GM23338 (cell line): ENCODE measurements at regions not wholly inside any gene's neighbourhood (a gene's known extent, or its start where the extent isn't known, plus 50 kb on each side); places are given as distances from the start of the nearest gene placed in this dataset.
A peak's percentile ranks its signal among the peaks of the same experiment; 100 is the strongest.

Experiments
- ATAC-seq: fragments of 200-7000 bp; cut with Tn5 transposase; 3 replicates; pipeline ENCODE4 v1.9.1; 2020
- DNase-seq: peaks from one replicate; pipeline ENCODE4 v3.0.0-alpha.2; 2015; ENCODE audit warnings: low spot score
- H2AFZ ChIP-seq: fragments of 200-600 bp; sonication (generic); 2 replicates; pipeline ENCODE4 v1.8.0; 2016; ENCODE audit warnings: antibody characterized with exemption, mild to moderate bottlenecking, moderate library complexity
- H3F3A ChIP-seq: fragments of 200-600 bp; sonication (generic); replicated peaks from 2 replicates; pipeline ENCODE4 v1.8.0; 2017; ENCODE audit warnings: antibody characterized with exemption, mixed run types, low read depth
- H3K27ac ChIP-seq: fragments of 200-600 bp; sonication (generic); 2 replicates; pipeline ENCODE4 v1.6.1; 2016; ENCODE audit warnings: low read depth
- H3K27me3 ChIP-seq: fragments of 200-600 bp; sonication (generic); 2 replicates; pipeline ENCODE4 v1.8.0; 2016; ENCODE audit warnings: mild to moderate bottlenecking, mixed run types, moderate library complexity; ENCODE audit not compliant: insufficient read depth
- H3K36me3 ChIP-seq: fragments of 200-600 bp; sonication (generic); 2 replicates; pipeline ENCODE4 v1.8.0; 2016; ENCODE audit warnings: mild to moderate bottlenecking; ENCODE audit not compliant: insufficient read depth
- H3K4me1 ChIP-seq: fragments of 200-600 bp; sonication (generic); 2 replicates; pipeline ENCODE4 v1.8.0; 2016; ENCODE audit warnings: mild to moderate bottlenecking, moderate library complexity; ENCODE audit not compliant: insufficient read depth
- H3K4me2 ChIP-seq: fragments of 200-600 bp; sonication (generic); 2 replicates; pipeline ENCODE4 v1.7.1; 2017; ENCODE audit warnings: mixed run types
- H3K4me3 ChIP-seq: fragments of 200-600 bp; sonication (generic); 2 replicates; pipeline ENCODE4 v1.6.1; 2016; ENCODE audit warnings: mixed run types
- H3K79me2 ChIP-seq: fragments of 200-600 bp; sonication (generic); replicated peaks from 2 replicates; pipeline ENCODE4 v1.8.0; 2017; ENCODE audit warnings: mild to moderate bottlenecking; ENCODE audit not compliant: insufficient read depth
- H3K9me2 ChIP-seq: fragments of 200-600 bp; sonication (generic); 2 replicates; pipeline ENCODE4 v1.8.0; 2017; ENCODE audit not compliant: insufficient read depth
- H4K20me1 ChIP-seq: fragments of 200-600 bp; sonication (generic); replicated peaks from 2 replicates; pipeline ENCODE4 v1.8.0; 2017; ENCODE audit warnings: mild to moderate bottlenecking; ENCODE audit not compliant: insufficient read depth
- H3K27ac Mint-ChIP-seq: 2 replicates; pipeline ENCODE4 v1.8.0; 2020; ENCODE audit warnings: inconsistent platforms, mild to moderate bottlenecking, moderate library complexity, mixed read lengths
- H3K27me3 Mint-ChIP-seq: 3 replicates; pipeline ENCODE4 v1.8.0; 2022; ENCODE audit warnings: low read depth, mild to moderate bottlenecking, moderate library complexity, mixed read lengths, inconsistent platforms; ENCODE audit not compliant: insufficient read depth, poor library complexity
- H3K36me3 Mint-ChIP-seq: 3 replicates; pipeline ENCODE4 v1.8.0; 2021; ENCODE audit warnings: low read depth, mild to moderate bottlenecking, inconsistent platforms, moderate library complexity, mixed read lengths
- H3K4me1 Mint-ChIP-seq: 3 replicates; pipeline ENCODE4 v1.8.0; 2020; ENCODE audit warnings: mild to moderate bottlenecking, inconsistent platforms, mixed read lengths
- H3K4me3 Mint-ChIP-seq: 3 replicates; pipeline ENCODE4 v1.8.0; 2021; ENCODE audit warnings: moderate library complexity, mild to moderate bottlenecking, inconsistent platforms, mixed read lengths
- H3K9me3 Mint-ChIP-seq: 3 replicates; pipeline ENCODE4 v1.8.0; 2020; ENCODE audit warnings: moderate library complexity, mild to moderate bottlenecking, inconsistent platforms, mixed read lengths
- EZH2phosphoT487 ChIP-seq: fragments of 200-600 bp; sonication (generic); IDR thresholded peaks from one replicate; pipeline ENCODE4 v1.8.1; 2018; ENCODE audit warnings: antibody characterized with exemption; ENCODE audit not compliant: unreplicated experiment
- NANOG ChIP-seq: IDR thresholded peaks from 2 replicates; pipeline ENCODE4 v1.6.1; 2016; ENCODE audit warnings: antibody characterized with exemption, borderline replicate concordance
- POLR2AphosphoS5 ChIP-seq: IDR thresholded peaks from 2 replicates; pipeline ENCODE4 v1.6.1; 2016; ENCODE audit warnings: antibody characterized with exemption, low read depth
- STAT1 ChIP-seq: IDR thresholded peaks from one replicate; pipeline ENCODE4 v1.6.1; 2016; ENCODE audit warnings: antibody characterized with exemption; ENCODE audit not compliant: unreplicated experiment
- ZNF114 ChIP-seq: fragments of 250-450 bp; sonication (Bioruptor Pico); IDR thresholded peaks from 2 replicates; pipeline ENCODE4 v1.5.0; 2020; ENCODE audit warnings: mild to moderate bottlenecking, moderate library complexity
- ZNF331 ChIP-seq: fragments of 250-450 bp; sonication (Bioruptor Pico); IDR thresholded peaks from 2 replicates; pipeline ENCODE4 v1.5.0; 2020; ENCODE audit warnings: low read depth, mild to moderate bottlenecking, moderate library complexity
- TF ChIP-seq, protein P1 (sequence below), 2 experiments: fragments of 200-600 bp in 1 of 2; sonication (generic) in 1 of 2; conservative IDR thresholded peaks; 2 replicates each; pipeline versions ENCODE4 v1.5.1 to v1.6.1; 2016 to 2017; ENCODE audit warnings: antibody characterized with exemption in 2 of 2, low read depth in 2 of 2, mild to moderate bottlenecking in 2 of 2, moderate library complexity in 1 of 2
- TF ChIP-seq, protein P2 (sequence below): IDR thresholded peaks from one replicate; pipeline ENCODE4 v1.6.1; 2018; ENCODE audit warnings: antibody characterized with exemption; ENCODE audit not compliant: unreplicated experiment
- TF ChIP-seq, protein P3 (sequence below): fragments of 250-450 bp; sonication (Bioruptor Pico); IDR thresholded peaks from 2 replicates; pipeline ENCODE4 v1.5.0; 2020; ENCODE audit warnings: mild to moderate bottlenecking, moderate library complexity

DNA sequence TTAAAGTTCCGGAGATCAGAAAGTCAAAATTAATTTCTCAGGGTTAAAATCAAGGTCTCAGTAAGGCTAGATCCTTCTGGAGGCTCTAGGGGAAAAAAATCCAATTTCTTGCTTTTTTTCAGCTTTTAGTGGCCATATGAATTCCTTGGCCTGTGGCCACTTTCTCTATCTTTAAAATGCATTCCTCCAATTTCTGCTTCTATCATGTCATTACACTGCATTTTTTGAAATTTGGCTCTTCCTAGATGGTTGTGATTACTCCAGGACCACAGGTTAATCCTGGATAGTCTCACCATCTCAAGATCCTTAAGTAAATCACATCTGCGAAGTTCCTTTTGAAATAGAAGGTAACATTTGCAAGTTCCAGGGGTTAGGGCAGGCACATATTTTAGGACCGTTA, 1294.9 kb upstream of the CITED2 start (continued):
- TF ChIP-seq ZNF114 (CRISPR knock-in tag) = no peak
- no peak for TF ChIP-seq STAT1
- TF ChIP-seq NANOG = no peak

DNA sequence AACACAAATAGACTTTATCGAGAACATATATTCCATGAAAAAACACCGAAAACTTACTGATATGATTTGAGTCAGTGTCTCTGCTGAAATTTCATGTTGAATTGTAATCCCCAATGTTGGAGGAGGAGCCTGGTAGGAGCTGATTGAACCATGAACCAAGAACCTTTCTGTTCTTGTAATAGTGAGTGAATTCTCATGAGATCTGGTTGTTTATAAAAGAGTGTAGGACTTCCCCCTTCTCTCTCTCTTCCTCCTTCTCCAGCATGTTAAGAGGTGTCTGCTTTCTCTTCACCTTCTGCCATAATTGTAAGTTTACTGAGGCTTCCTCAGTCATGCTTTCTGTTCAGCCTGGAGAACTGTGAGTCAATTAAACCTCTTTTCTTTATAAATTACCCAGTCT, 1289.3 kb upstream of the CITED2 start:
- Mint-ChIP-seq H3K4me3 (no peak overlapping the region), H3K36me3 (no peaks in the 10 kb centered on the region), H3K4me1 (no peaks in the 10 kb centered on the region), H3K27ac (no peak overlapping the region), H3K27me3 (no peaks in the 10 kb centered on the region), H3K9me3 (no peaks in the 10 kb centered on the region)
- DNase-seq (no peak), ATAC-seq (no peak)
- H4K20me1 ChIP-seq = no peaks in the 10 kb centered on the region
- H3K36me3 ChIP-seq = no peaks in the 10 kb centered on the region
- H3F3A ChIP-seq = no peaks in the 10 kb centered on the region
- H2AFZ ChIP-seq = peak overlapping the region; percentile 15; the same call in 1 of the 2 replicates
- no peaks in the 10 kb centered on the region for H3K9me2 ChIP-seq
- H3K27me3 ChIP-seq = no peaks in the 10 kb centered on the region
- TF ChIP-seq, protein P1, sequence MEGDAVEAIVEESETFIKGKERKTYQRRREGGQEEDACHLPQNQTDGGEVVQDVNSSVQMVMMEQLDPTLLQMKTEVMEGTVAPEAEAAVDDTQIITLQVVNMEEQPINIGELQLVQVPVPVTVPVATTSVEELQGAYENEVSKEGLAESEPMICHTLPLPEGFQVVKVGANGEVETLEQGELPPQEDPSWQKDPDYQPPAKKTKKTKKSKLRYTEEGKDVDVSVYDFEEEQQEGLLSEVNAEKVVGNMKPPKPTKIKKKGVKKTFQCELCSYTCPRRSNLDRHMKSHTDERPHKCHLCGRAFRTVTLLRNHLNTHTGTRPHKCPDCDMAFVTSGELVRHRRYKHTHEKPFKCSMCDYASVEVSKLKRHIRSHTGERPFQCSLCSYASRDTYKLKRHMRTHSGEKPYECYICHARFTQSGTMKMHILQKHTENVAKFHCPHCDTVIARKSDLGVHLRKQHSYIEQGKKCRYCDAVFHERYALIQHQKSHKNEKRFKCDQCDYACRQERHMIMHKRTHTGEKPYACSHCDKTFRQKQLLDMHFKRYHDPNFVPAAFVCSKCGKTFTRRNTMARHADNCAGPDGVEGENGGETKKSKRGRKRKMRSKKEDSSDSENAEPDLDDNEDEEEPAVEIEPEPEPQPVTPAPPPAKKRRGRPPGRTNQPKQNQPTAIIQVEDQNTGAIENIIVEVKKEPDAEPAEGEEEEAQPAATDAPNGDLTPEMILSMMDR (conservative IDR thresholded peaks at IDR 0.05; ENCODE audit: low read depth in 2 of 2) = no peak
- TF ChIP-seq POLR2AphosphoS5 (no peak), NANOG (no peak), ZNF114 (CRISPR knock-in tag) (no peak), ZNF331 (CRISPR knock-in tag) (no peak), STAT1 (no peak), EZH2phosphoT487 (no peak)
- TF ChIP-seq, protein P2, sequence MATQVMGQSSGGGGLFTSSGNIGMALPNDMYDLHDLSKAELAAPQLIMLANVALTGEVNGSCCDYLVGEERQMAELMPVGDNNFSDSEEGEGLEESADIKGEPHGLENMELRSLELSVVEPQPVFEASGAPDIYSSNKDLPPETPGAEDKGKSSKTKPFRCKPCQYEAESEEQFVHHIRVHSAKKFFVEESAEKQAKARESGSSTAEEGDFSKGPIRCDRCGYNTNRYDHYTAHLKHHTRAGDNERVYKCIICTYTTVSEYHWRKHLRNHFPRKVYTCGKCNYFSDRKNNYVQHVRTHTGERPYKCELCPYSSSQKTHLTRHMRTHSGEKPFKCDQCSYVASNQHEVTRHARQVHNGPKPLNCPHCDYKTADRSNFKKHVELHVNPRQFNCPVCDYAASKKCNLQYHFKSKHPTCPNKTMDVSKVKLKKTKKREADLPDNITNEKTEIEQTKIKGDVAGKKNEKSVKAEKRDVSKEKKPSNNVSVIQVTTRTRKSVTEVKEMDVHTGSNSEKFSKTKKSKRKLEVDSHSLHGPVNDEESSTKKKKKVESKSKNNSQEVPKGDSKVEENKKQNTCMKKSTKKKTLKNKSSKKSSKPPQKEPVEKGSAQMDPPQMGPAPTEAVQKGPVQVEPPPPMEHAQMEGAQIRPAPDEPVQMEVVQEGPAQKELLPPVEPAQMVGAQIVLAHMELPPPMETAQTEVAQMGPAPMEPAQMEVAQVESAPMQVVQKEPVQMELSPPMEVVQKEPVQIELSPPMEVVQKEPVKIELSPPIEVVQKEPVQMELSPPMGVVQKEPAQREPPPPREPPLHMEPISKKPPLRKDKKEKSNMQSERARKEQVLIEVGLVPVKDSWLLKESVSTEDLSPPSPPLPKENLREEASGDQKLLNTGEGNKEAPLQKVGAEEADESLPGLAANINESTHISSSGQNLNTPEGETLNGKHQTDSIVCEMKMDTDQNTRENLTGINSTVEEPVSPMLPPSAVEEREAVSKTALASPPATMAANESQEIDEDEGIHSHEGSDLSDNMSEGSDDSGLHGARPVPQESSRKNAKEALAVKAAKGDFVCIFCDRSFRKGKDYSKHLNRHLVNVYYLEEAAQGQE = no peak
- TF ChIP-seq, protein P3, sequence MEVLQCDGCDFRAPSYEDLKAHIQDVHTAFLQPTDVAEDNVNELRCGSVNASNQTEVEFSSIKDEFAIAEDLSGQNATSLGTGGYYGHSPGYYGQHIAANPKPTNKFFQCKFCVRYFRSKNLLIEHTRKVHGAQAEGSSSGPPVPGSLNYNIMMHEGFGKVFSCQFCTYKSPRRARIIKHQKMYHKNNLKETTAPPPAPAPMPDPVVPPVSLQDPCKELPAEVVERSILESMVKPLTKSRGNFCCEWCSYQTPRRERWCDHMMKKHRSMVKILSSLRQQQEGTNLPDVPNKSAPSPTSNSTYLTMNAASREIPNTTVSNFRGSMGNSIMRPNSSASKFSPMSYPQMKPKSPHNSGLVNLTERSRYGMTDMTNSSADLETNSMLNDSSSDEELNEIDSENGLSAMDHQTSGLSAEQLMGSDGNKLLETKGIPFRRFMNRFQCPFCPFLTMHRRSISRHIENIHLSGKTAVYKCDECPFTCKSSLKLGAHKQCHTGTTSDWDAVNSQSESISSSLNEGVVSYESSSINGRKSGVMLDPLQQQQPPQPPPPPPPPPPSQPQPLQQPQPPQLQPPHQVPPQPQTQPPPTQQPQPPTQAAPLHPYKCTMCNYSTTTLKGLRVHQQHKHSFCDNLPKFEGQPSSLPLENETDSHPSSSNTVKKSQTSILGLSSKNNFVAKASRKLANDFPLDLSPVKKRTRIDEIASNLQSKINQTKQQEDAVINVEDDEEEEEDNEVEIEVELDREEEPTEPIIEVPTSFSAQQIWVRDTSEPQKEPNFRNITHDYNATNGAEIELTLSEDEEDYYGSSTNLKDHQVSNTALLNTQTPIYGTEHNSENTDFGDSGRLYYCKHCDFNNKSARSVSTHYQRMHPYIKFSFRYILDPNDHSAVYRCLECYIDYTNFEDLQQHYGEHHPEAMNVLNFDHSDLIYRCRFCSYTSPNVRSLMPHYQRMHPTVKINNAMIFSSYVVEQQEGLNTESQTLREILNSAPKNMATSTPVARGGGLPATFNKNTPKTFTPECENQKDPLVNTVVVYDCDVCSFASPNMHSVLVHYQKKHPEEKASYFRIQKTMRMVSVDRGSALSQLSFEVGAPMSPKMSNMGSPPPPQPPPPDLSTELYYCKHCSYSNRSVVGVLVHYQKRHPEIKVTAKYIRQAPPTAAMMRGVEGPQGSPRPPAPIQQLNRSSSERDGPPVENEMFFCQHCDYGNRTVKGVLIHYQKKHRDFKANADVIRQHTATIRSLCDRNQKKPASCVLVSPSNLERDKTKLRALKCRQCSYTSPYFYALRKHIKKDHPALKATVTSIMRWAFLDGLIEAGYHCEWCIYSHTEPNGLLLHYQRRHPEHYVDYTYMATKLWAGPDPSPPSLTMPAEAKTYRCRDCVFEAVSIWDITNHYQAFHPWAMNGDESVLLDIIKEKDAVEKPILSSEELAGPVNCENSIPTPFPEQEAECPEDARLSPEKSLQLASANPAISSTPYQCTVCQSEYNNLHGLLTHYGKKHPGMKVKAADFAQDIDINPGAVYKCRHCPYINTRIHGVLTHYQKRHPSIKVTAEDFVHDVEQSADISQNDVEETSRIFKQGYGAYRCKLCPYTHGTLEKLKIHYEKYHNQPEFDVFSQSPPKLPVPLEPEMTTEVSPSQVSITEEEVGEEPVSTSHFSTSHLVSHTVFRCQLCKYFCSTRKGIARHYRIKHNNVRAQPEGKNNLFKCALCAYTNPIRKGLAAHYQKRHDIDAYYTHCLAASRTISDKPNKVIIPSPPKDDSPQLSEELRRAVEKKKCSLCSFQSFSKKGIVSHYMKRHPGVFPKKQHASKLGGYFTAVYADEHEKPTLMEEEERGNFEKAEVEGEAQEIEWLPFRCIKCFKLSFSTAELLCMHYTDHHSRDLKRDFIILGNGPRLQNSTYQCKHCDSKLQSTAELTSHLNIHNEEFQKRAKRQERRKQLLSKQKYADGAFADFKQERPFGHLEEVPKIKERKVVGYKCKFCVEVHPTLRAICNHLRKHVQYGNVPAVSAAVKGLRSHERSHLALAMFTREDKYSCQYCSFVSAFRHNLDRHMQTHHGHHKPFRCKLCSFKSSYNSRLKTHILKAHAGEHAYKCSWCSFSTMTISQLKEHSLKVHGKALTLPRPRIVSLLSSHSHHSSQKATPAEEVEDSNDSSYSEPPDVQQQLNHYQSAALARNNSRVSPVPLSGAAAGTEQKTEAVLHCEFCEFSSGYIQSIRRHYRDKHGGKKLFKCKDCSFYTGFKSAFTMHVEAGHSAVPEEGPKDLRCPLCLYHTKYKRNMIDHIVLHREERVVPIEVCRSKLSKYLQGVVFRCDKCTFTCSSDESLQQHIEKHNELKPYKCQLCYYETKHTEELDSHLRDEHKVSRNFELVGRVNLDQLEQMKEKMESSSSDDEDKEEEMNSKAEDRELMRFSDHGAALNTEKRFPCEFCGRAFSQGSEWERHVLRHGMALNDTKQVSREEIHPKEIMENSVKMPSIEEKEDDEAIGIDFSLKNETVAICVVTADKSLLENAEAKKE (CRISPR knock-in tag) = no peak
- no peak overlapping the region for H3K4me2 ChIP-seq
- H3K79me2 ChIP-seq = no peaks in the 10 kb centered on the region
- H3K4me3 ChIP-seq = no peak overlapping the region
- H3K27ac ChIP-seq = no peak overlapping the region
- H3K4me1 ChIP-seq = no peaks in the 10 kb centered on the region
